Panc1 (cell line): ENCODE measurements at regions not wholly inside any gene's neighbourhood (a gene's known extent, or its start where the extent isn't known, plus 50 kb on each side); places are given as distances from the start of the nearest gene placed in this dataset.

Experiments
- ATAC-seq: fragments of 200-7000 bp; cut with Tn5 transposase; 2 replicates; pipeline ENCODE4 v1.9.1; 2020; ENCODE audit warnings: mild to moderate bottlenecking, moderate library complexity
- BruUV-seq: library from RNA; stranded (reverse); fragments of 400-500 nt; replicated peaks from 2 replicates; lab custom pipeline; 2021; lab: Mats Ljungman, UMichigan
- CTCF ChIA-PET: fragments of 300-600 bp; sonication (Branson Sonifier 250); formaldehyde crosslinking; loops from one replicate; lab custom pipeline; 2022; ENCODE audit warnings: antibody characterized with exemption; lab: Charles Lee
- POLR2A ChIA-PET: fragments of 300-600 bp; sonication (Branson Sonifier 250); formaldehyde crosslinking; loops from one replicate; lab custom pipeline; 2022; ENCODE audit warnings: antibody characterized with exemption; lab: Charles Lee
- DNase-seq: peaks from one replicate; pipeline ENCODE4 v3.0.0-alpha.2; 2010; ENCODE audit warnings: low read depth, low spot score
- H3K27ac ChIP-seq: 2 replicates; pipeline ENCODE4 v1.5.1; 2011; ENCODE audit warnings: mild to moderate bottlenecking, low read length, inconsistent platforms
- H3K27me3 ChIP-seq: fragments of 200-500 bp; sonication (Bioruptor generic); 2 replicates; pipeline ENCODE4 v1.6.0; 2014; ENCODE audit warnings: low read length, inconsistent platforms; ENCODE audit not compliant: control insufficient read depth, insufficient read depth
- H3K36me3 ChIP-seq: fragments of 200-500 bp; sonication (Bioruptor generic); 2 replicates; pipeline ENCODE4 v1.5.1; 2014; ENCODE audit warnings: inconsistent platforms, mild to moderate bottlenecking, low read length, moderate library complexity; ENCODE audit not compliant: control insufficient read depth, insufficient read depth
- H3K4me1 ChIP-seq: 2 replicates; pipeline ENCODE4 v1.5.1; 2011; ENCODE audit warnings: inconsistent platforms, mild to moderate bottlenecking, low read length, moderate library complexity; ENCODE audit not compliant: control insufficient read depth, insufficient read depth
- H3K4me3 ChIP-seq, 2 experiments: 2 replicates each; pipeline ENCODE4 v1.5.1; 2011 to 2012; ENCODE audit warnings: low read depth in 2 of 2, low read length in 2 of 2, mild to moderate bottlenecking in 2 of 2, inconsistent platforms in 1 of 2, moderate library complexity in 1 of 2
- H3K9me3 ChIP-seq: fragments of 200-500 bp; sonication (Bioruptor generic); 2 replicates; pipeline ENCODE4 v1.5.1; 2014; ENCODE audit warnings: low read depth, mild to moderate bottlenecking, inconsistent platforms, low read length, moderate library complexity; ENCODE audit not compliant: control insufficient read depth, insufficient read depth
- POLR2AphosphoS5 ChIP-seq: IDR thresholded peaks from 2 replicates; pipeline ENCODE4 v1.6.1; 2012; ENCODE audit warnings: mild to moderate bottlenecking, low read depth, low read length, moderate library complexity
- SIN3A ChIP-seq: IDR thresholded peaks from 2 replicates; pipeline ENCODE4 v1.6.1; 2012; ENCODE audit warnings: low read depth, mild to moderate bottlenecking, low read length, moderate library complexity, borderline replicate concordance; ENCODE audit not compliant: insufficient read depth
- TCF7L2 ChIP-seq: IDR thresholded peaks from 2 replicates; pipeline ENCODE4 v1.6.1; 2011; ENCODE audit warnings: mild to moderate bottlenecking, low read depth, low read length, inconsistent platforms
- in situ Hi-C: cut with HindIII; loops from 2 replicates; pipeline ENCODE4 v1.10.0; 2016; ENCODE audit warnings: low sequenced_read_pairs, low pct_unique_long_range_greater_than_20kb
- intact Hi-C: fragments of 100-400 bp; cut with micrococcal nuclease; formaldehyde crosslinking; loops from one replicate; pipeline ENCODE4 v1.10.0; 2022; ENCODE audit not compliant: unreplicated experiment
- TF ChIP-seq, protein P1 (sequence below): fragments of 450-650 bp; IDR thresholded peaks from 2 replicates; pipeline ENCODE4 v1.5.1; 2017; ENCODE audit warnings: mild to moderate bottlenecking
- TF ChIP-seq, protein P2 (sequence below), 2 experiments: IDR thresholded peaks; 2 replicates each; pipeline ENCODE4 v1.6.1; 2011 to 2012; ENCODE audit warnings: low read depth in 2 of 2, control low read depth in 1 of 2, low read length in 1 of 2, mild to moderate bottlenecking in 1 of 2, moderate library complexity in 1 of 2; ENCODE audit not compliant: insufficient read depth in 1 of 2

DNA sequence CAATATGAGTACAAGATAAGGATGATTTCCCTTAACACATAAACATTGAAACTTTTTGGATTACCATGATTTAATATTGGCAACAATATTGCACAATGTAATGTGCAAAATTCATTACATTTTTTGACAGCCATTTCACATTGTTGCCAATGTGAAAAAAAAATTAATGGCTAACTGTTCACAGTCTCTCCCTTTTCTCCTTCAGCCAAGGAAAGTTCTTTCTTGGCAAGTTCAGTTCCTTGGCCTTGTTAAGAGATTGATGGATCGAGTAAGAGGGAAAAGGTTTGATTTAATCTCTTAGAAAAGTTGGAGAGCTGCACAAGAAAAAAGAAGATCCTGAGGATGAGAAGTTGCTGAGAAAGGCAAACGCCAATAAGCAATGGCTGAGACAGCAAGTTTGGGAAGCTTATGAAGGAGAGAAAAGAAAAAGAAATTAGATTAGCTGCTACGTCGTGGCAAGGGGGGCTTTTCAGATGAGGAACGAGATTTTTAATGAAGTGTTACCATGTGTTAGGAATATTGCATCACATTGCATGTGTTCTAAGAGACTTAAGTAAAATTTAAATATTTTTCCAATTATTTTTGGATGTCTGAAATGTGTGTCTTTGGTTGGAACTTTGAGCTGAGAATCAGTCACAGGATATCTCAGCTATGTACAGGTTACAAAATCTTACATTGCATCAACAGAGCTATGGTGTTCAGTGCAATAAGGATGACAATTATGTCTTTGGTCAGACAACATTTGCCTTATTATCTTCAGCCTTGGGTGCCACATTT is 61.4 kb upstream of the ZNF280D start:
- in situ Hi-C loops (no loop called here), intact Hi-C loops (no loop called here)
- no peak for DNase-seq
- no peaks in the 10 kb centered on the region for H3K36me3 ChIP-seq
- H3K4me3 ChIP-seq, result no peak overlapping the region
- ATAC-seq, result no peak
- TF ChIP-seq POLR2AphosphoS5, result no peak
- TF ChIP-seq, protein P1, sequence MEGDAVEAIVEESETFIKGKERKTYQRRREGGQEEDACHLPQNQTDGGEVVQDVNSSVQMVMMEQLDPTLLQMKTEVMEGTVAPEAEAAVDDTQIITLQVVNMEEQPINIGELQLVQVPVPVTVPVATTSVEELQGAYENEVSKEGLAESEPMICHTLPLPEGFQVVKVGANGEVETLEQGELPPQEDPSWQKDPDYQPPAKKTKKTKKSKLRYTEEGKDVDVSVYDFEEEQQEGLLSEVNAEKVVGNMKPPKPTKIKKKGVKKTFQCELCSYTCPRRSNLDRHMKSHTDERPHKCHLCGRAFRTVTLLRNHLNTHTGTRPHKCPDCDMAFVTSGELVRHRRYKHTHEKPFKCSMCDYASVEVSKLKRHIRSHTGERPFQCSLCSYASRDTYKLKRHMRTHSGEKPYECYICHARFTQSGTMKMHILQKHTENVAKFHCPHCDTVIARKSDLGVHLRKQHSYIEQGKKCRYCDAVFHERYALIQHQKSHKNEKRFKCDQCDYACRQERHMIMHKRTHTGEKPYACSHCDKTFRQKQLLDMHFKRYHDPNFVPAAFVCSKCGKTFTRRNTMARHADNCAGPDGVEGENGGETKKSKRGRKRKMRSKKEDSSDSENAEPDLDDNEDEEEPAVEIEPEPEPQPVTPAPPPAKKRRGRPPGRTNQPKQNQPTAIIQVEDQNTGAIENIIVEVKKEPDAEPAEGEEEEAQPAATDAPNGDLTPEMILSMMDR, result no peak
- TF ChIP-seq, protein P2, sequence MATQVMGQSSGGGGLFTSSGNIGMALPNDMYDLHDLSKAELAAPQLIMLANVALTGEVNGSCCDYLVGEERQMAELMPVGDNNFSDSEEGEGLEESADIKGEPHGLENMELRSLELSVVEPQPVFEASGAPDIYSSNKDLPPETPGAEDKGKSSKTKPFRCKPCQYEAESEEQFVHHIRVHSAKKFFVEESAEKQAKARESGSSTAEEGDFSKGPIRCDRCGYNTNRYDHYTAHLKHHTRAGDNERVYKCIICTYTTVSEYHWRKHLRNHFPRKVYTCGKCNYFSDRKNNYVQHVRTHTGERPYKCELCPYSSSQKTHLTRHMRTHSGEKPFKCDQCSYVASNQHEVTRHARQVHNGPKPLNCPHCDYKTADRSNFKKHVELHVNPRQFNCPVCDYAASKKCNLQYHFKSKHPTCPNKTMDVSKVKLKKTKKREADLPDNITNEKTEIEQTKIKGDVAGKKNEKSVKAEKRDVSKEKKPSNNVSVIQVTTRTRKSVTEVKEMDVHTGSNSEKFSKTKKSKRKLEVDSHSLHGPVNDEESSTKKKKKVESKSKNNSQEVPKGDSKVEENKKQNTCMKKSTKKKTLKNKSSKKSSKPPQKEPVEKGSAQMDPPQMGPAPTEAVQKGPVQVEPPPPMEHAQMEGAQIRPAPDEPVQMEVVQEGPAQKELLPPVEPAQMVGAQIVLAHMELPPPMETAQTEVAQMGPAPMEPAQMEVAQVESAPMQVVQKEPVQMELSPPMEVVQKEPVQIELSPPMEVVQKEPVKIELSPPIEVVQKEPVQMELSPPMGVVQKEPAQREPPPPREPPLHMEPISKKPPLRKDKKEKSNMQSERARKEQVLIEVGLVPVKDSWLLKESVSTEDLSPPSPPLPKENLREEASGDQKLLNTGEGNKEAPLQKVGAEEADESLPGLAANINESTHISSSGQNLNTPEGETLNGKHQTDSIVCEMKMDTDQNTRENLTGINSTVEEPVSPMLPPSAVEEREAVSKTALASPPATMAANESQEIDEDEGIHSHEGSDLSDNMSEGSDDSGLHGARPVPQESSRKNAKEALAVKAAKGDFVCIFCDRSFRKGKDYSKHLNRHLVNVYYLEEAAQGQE (IDR thresholded peaks at IDR 0.05; ENCODE audit: insufficient read depth in 1 of 2, low read depth in 2 of 2, low read length in 1 of 2), result no peak
- TF ChIP-seq TCF7L2, result no peak
- TF ChIP-seq SIN3A, result no peak
- no TSS peak for BruUV-seq
- no peaks in the 10 kb centered on the region for H3K9me3 ChIP-seq
- CTCF ChIA-PET, result no interaction called here
- no peak overlapping the region for H3K27ac ChIP-seq
- POLR2A ChIA-PET, result no interaction called here
- H3K4me1 ChIP-seq, result no peaks in the 10 kb centered on the region
- no peaks in the 10 kb centered on the region for H3K27me3 ChIP-seq

DNA sequence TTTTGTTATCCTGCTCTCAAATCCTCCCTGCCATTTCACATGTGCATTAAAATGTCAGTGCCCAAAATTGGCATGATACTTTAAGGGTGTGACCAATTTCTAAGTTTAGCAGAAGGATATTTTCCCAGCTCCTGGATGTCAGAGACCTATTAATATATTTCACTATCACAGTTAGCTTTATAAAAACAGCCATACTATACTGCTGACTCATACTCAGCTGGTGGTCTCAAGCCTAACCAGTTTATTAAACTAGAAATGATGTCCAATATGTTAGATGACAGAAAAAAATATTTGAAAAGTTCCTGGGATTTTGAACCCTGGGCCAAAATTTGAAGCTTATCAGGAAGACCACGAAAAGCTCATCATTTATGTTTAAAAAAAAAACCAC is 60.9 kb upstream of the ZNF280D start:
- Histone ChIP-seq H3K4me1 (no peaks in the 10 kb centered on the region), H3K9me3 (no peaks in the 10 kb centered on the region), H3K27ac (no peak overlapping the region), H3K36me3 (no peaks in the 10 kb centered on the region), H3K27me3 (no peaks in the 10 kb centered on the region), H3K4me3 (no peak overlapping the region)
- DNase-seq, result no peak
- CTCF ChIA-PET, result no interaction called here
- intact Hi-C loops (no loop called here), in situ Hi-C loops (no loop called here)
- ATAC-seq, result no peak
- no TSS peak for BruUV-seq
- TF ChIP-seq POLR2AphosphoS5 (no peak), SIN3A (no peak), TCF7L2 (no peak)
- TF ChIP-seq, protein P2 (IDR thresholded peaks at IDR 0.05; ENCODE audit: insufficient read depth in 1 of 2, low read depth in 2 of 2, low read length in 1 of 2), result no peak
- TF ChIP-seq, protein P1, result no peak
- POLR2A ChIA-PET, result no interaction called here
